ENCODE measurements at regions not wholly inside any gene's neighbourhood (a gene's known extent, or its start where the extent isn't known, plus 50 kb on each side); places are given as distances from the start of the nearest gene placed in this dataset.

DNA sequence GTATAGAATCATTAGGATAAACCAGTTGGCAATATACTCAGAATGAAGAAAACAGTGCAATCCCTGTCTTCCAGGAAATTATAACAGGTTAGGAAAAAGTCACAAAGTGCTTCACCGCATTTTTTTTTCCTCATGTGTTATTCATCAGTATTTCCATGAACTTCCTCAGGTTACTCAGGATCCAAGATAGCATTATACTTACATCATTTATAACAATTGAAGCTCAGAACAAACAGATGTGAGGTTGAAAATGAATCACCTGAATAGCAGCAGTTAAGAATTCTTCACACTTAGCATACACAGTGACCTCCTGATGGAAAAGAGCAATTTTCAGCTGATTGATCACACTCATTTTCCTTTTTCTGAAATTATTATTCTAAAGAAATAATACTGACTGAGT, 1040.7 kb upstream of the B3GALT2 start:
- intact Hi-C loops (cut with DNase I) = no loop called here
- Histone ChIP-seq H3K4me1 (ENCODE audit: control insufficient read depth in 2 of 3, insufficient read depth in 2 of 3, low read depth in 1 of 3, low read length in 3 of 3) (no peaks in the 10 kb centered on the region), H3K9me3 (ENCODE audit: control insufficient read depth in 2 of 3, insufficient read depth in 1 of 3, low read length in 3 of 3) (no peaks in the 10 kb centered on the region), H3K36me3 (ENCODE audit: control insufficient read depth in 2 of 3, insufficient read depth in 3 of 3, low read length in 3 of 3) (no peaks in the 10 kb centered on the region), H3K27ac (ENCODE audit: low read depth in 2 of 2, low read length in 2 of 2) (no peak overlapping the region), H3K4me3 (ENCODE audit: low read length in 3 of 3) (no peak overlapping the region), H3K9ac (ENCODE audit: low read length in 3 of 3) (no peak overlapping the region), H3K27me3 (ENCODE audit: control insufficient read depth, insufficient read depth, low read length) (no peaks in the 10 kb centered on the region)
- TF ChIP-seq, protein P1, sequence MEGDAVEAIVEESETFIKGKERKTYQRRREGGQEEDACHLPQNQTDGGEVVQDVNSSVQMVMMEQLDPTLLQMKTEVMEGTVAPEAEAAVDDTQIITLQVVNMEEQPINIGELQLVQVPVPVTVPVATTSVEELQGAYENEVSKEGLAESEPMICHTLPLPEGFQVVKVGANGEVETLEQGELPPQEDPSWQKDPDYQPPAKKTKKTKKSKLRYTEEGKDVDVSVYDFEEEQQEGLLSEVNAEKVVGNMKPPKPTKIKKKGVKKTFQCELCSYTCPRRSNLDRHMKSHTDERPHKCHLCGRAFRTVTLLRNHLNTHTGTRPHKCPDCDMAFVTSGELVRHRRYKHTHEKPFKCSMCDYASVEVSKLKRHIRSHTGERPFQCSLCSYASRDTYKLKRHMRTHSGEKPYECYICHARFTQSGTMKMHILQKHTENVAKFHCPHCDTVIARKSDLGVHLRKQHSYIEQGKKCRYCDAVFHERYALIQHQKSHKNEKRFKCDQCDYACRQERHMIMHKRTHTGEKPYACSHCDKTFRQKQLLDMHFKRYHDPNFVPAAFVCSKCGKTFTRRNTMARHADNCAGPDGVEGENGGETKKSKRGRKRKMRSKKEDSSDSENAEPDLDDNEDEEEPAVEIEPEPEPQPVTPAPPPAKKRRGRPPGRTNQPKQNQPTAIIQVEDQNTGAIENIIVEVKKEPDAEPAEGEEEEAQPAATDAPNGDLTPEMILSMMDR (IDR thresholded peaks at IDR 0.05; ENCODE audit: borderline replicate concordance, extremely low read depth, insufficient read depth) = no peak
- DNase-seq (no peak), FAIRE-seq (no peak)

DNA sequence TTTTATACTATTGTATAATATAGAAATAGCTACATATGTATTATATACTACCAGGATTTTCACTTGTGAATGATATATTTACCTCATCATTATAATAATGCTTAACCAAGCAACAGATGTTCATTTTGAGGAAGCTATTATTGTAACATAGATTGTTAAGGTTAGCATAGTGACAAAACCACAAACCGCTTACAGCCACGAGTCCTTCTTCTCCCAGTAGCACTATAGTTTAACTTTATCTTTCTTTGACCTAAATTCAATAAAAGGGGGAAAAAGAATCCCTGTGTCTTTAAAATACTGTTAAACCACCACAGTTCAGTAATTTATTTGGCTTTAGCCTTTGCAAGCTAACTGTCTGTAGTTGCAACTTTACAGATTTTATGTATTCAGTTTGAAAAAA, 1039.4 kb upstream of the B3GALT2 start:
- no peaks in the 10 kb centered on the region for H3K27me3 ChIP-seq (ENCODE audit: control insufficient read depth, insufficient read depth, low read length)
- intact Hi-C loops (cut with DNase I) = no loop called here
- FAIRE-seq (no peak), DNase-seq (peak in 1 of 5 donors; percentile 2)
- H3K4me1 ChIP-seq (ENCODE audit: control insufficient read depth in 2 of 3, insufficient read depth in 2 of 3, low read depth in 1 of 3, low read length in 3 of 3) = no peaks in the 10 kb centered on the region
- no peaks in the 10 kb centered on the region for H3K9me3 ChIP-seq (ENCODE audit: control insufficient read depth in 2 of 3, insufficient read depth in 1 of 3, low read length in 3 of 3)
- no peak overlapping the region for H3K9ac ChIP-seq (ENCODE audit: low read length in 3 of 3)
- no peak overlapping the region for H3K4me3 ChIP-seq (ENCODE audit: low read length in 3 of 3)
- no peaks in the 10 kb centered on the region for H3K36me3 ChIP-seq (ENCODE audit: control insufficient read depth in 2 of 3, insufficient read depth in 3 of 3, low read length in 3 of 3)
- no peak overlapping the region for H3K27ac ChIP-seq (ENCODE audit: low read depth in 2 of 2, low read length in 2 of 2)
- TF ChIP-seq, protein P1 (IDR thresholded peaks at IDR 0.05; ENCODE audit: borderline replicate concordance, extremely low read depth, insufficient read depth) = no peak

GRCh38 chr1:194223596-194223995, 1037.2 kb upstream of the B3GALT2 start:
- Histone ChIP-seq H3K9me3 (ENCODE audit: control insufficient read depth in 2 of 3, insufficient read depth in 1 of 3, low read length in 3 of 3) (no peaks in the 10 kb centered on the region), H3K4me1 (ENCODE audit: control insufficient read depth in 2 of 3, insufficient read depth in 2 of 3, low read depth in 1 of 3, low read length in 3 of 3) (no peaks in the 10 kb centered on the region), H3K27me3 (ENCODE audit: control insufficient read depth, insufficient read depth, low read length) (no peaks in the 10 kb centered on the region), H3K36me3 (ENCODE audit: control insufficient read depth in 2 of 3, insufficient read depth in 3 of 3, low read length in 3 of 3) (no peaks in the 10 kb centered on the region), H3K27ac (ENCODE audit: low read depth in 2 of 2, low read length in 2 of 2) (no peak overlapping the region), H3K9ac (ENCODE audit: low read length in 3 of 3) (no peak overlapping the region), H3K4me3 (ENCODE audit: low read length in 3 of 3) (no peak overlapping the region)
- FAIRE-seq (no peak), DNase-seq (no peak)
- intact Hi-C loops (cut with DNase I) = no loop called here
- TF ChIP-seq, protein P1 (IDR thresholded peaks at IDR 0.05; ENCODE audit: borderline replicate concordance, extremely low read depth, insufficient read depth) = no peak

GRCh38 chr1:194215448-194215847, 1029.0 kb upstream of the B3GALT2 start:
- no peak overlapping the region for H3K9ac ChIP-seq (ENCODE audit: low read length in 3 of 3)
- no peaks in the 10 kb centered on the region for H3K9me3 ChIP-seq (ENCODE audit: control insufficient read depth in 2 of 3, insufficient read depth in 1 of 3, low read length in 3 of 3)
- H3K4me1 ChIP-seq (ENCODE audit: control insufficient read depth in 2 of 3, insufficient read depth in 2 of 3, low read depth in 1 of 3, low read length in 3 of 3) = no peaks in the 10 kb centered on the region
- H3K27me3 ChIP-seq (ENCODE audit: control insufficient read depth, insufficient read depth, low read length) = no peaks in the 10 kb centered on the region
- FAIRE-seq (peak; percentile 53), DNase-seq (no peak)
- H3K36me3 ChIP-seq (ENCODE audit: control insufficient read depth in 2 of 3, insufficient read depth in 3 of 3, low read length in 3 of 3) = no peaks in the 10 kb centered on the region
- no peak overlapping the region for H3K27ac ChIP-seq (ENCODE audit: low read depth in 2 of 2, low read length in 2 of 2)
- intact Hi-C loops (cut with DNase I) = no loop called here
- TF ChIP-seq, protein P1 (IDR thresholded peaks at IDR 0.05; ENCODE audit: borderline replicate concordance, extremely low read depth, insufficient read depth) = no peak
- H3K4me3 ChIP-seq (ENCODE audit: low read length in 3 of 3) = no peak overlapping the region

Measured in kidney (tissue), 13 donors.